ENCODE measurements at regions not wholly inside any gene's neighbourhood (a gene's known extent, or its start where the extent isn't known, plus 50 kb on each side); places are given as distances from the start of the nearest gene placed in this dataset.
A peak's percentile ranks its signal among the peaks of the same experiment; 100 is the strongest.
"Not testable (repeated sequence)": the region's sequence is repeated elsewhere in the genome, so short reads cannot be mapped to it uniquely, and the experiment has no call there.

DNA sequence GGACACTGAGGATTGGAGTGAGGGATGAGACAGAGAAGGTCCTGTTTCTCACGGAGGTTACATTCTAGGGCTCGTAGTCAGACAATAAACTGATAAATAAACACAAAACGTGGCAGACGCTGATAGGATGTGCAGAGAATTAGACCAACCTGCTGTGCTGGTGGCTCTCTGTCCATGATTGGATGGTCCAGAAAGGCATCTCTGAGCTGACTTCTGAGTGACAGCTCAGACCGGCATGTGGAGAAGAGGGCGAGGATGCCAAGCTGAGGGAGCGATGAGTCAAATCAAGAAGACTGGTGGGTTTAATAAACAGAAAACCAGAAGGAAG lies 132.3 kb upstream of the TAF11L2 start:
- DNase-seq (ENCODE audit: low read depth): peak; percentile 96

- DNase-seq (ENCODE audit: low read depth): no peak
Observed at GRCh38 chr5:17367256-17367840, 130.7 kb upstream of the TAF11L2 start.

DNA sequence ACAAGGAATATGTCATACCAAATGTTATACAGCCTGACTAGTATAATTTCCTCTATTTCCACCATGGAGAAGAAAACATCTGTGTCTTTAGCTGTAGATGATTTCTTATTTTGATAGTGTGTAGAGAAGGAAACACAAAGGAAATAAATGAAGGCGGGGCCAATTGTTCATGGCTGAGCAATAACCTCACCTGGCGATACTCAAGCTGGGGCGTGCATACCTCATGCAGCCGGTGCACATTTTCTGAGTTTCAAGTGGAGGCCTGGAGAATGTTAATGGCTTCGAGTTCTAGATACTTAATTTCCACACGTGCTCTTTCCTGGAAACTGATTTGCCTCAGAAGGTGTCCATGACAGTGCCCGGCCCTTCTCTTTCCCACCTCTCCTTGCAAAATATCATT lies 127.4 kb upstream of the TAF11L2 start:
- no peak for DNase-seq (ENCODE audit: low read depth)

DNA sequence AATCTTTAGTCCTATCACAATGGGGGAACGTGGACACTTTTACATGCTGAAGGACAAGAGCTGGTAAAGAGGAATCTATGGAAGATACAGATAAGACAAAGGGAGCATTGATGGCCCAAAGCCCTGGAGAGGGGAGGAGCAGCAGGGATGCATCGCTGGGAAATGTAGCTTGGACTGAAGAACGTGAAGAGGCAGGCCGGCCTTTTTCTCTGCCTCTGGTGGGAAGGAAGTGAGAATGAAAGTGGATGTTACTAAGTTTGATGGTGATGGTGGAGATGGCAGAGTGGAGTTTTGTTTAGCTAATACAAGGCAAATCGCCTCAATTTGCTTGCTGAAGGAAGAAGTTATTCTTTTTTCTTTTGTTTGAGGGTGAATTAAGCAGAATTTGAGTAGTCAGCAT lies 124.6 kb upstream of the TAF11L2 start:
- no peak for DNase-seq (ENCODE audit: low read depth)

DNA sequence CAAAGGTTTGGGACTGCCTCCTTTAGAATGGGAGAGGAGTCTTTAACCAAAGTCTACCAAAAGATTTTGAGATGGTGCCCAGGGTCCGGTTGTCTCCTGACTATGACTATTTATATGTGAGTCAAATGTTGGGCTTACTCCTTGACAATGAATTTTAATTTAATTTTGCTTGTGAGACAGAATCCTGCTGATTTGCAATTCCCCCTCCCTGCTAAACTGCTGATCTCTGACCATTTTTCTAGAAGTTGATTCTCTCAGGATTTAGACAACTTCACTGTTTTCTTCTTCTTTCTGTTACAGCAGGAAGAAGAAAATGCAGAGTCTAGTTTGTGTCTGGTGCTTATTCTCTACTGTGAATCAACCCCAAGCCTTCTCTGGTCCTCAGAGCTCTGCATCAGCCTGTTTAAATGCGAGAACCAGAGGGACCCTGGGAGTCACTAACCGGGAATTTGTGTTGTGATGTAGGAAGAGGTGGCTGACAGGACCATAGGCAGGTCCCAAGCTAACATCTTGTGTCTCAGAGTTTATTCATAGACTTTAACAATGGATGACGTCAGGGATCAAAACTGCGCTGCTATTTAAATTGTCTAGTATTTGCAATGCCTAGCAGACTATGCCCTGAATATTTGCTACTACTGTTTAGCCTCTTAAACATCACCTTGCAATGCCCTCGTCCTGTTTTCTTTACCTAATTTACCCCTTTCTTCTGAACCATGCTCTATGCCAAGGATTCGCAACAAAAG lies 124.0 kb upstream of the TAF11L2 start:
- DNase-seq (ENCODE audit: low read depth): no peak

- peak; percentile 72 for DNase-seq (ENCODE audit: low read depth)
Observed at GRCh38 chr5:17374973-17375742, 122.9 kb upstream of the TAF11L2 start.

DNA sequence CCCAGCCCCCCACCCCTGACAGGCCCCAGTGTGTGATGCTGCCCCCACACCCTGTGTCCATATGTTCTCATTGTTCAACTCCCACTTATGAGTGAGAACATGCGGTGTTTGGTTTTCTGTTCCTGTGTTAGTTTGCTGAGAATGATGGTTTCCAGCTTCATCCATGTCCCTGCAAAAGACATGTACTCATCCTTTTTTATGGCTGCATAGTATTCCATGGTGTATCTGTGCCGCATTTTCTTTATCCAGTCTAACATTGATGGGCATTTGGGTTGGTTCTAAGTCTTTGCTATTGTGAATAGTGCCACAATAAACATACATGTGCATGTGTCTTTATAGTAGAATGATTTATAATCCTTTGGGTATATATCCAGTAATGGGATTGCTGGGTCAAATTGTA lies 122.1 kb upstream of the TAF11L2 start:
- DNase-seq (ENCODE audit: low read depth): not testable (repeated sequence)

DNA sequence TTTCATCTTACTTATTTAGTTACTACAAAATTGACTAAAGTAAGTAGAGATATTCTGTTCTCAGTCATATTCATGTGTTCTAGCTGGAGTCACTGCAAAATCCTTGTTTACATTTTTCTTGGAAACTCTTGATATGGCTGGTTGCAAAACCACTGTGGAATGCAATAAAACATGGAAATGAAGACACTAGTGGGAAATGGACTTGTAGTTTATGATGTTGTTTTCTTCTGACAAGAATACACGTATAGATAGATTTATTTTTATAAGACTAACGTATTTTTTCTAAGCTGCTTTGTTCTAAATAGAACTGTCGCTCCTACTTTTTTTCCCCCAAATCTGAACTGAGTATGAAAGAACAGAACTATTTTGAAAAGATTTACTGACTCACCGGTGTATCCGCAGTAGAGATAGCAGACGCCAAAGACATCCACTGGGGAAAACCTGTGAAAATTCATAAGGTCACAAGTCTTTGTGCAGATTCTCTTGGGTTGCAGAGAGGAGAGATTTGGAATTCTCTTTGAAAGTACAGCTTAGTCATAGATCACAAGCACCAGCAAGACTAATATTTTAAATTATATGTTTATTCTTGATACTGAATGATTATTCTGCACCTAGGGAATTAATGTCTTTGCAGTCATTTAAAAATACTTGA lies 119.6 kb upstream of the TAF11L2 start:
- peak; percentile 90 for DNase-seq (ENCODE audit: low read depth)

- DNase-seq (ENCODE audit: low read depth): no peak
Observed at GRCh38 chr5:17379100-17379951, 118.7 kb upstream of the TAF11L2 start.

GRCh38 chr5:17381932-17382331 lies 116.1 kb upstream of the TAF11L2 start:
- DNase-seq (ENCODE audit: low read depth): no peak

DNA sequence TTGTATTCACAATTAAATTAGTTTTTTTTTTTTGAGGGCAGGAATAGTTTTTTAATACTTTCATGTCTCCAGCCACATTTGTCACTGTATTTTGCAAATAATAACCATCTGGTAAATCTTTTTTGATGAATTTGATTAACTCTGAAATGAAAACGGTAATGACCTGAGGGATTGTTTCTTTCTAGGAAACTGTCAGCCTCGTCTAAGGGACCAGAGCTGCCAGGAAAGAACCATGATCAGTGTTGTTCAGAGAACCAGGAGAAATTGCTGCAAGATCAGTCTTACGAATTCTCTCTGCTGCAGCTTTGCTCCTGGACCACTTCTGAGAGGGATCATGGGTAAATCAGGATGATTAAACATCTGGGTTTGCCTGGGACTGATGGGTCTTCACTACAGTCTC lies 114.5 kb upstream of the TAF11L2 start:
- DNase-seq (ENCODE audit: low read depth): no peak

DNA sequence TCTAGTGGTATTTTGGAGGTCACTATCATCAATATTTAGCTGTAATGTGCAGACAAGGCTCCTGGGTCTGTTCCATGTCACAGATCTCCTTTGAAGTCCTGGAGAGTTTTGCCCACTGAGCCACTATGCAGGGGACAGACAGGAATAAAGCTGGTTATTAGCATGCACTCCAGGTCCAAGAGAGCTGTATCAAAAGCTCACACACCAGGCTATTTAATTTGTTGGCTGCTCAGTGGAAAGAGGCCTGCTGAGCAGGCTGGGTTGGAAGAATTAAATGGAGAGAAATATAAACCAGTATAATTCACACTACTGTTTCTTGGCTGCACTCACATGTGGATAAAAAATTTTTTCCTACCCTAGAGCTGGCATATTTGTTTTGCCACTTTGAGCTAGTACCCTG lies 113.8 kb upstream of the TAF11L2 start:
- no peak for DNase-seq (ENCODE audit: low read depth)

DNA sequence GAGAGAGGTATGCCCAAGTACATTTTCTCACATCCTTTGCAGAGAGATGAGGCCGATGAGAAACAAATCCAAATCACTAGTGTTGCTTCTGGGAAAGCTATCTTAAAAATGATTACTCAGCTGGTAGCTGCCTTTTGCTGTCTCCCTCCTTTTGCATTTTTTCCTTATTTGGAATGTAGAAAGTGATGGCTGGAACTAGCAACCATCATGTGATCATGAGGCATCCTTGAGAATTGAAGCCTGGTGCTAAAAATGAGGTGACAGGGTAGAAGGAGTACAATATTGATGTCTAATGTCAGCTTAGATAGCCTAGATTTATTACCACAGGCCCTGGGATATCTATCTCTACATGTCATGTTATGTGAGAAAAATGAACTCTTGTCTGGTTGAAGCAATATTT lies 109.3 kb upstream of the TAF11L2 start:
- no peak for DNase-seq (ENCODE audit: low read depth)

DNA sequence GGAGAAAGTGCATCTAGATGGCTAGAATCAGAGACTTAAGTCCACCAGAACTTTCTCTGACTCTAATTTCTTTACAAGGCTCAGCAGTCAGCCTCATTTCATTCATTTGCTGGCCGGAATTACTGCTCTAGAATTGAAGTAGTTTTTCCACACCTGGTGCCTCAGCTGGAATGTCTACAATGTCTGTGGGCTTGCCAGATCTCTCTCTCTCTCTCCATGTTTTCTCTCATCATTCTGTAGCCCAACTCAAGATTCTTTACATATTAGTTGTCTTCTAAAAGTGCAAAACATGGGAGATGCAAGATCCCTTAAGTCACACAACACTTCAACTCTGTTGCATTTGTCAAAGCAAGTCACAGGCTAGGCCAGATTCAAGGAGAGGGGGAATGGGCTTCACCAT lies 103.9 kb upstream of the TAF11L2 start:
- no peak for DNase-seq (ENCODE audit: low read depth)

GRCh38 chr5:17395106-17395880 lies 102.7 kb upstream of the TAF11L2 start:
- DNase-seq (ENCODE audit: low read depth): no peak

- DNase-seq (ENCODE audit: low read depth): no peak
Observed at GRCh38 chr5:17396247-17396646, 101.8 kb upstream of the TAF11L2 start.

GRCh38 chr5:17398431-17398830 lies 99.6 kb upstream of the TAF11L2 start:
- peak; percentile 93 for DNase-seq (ENCODE audit: low read depth)

DNA sequence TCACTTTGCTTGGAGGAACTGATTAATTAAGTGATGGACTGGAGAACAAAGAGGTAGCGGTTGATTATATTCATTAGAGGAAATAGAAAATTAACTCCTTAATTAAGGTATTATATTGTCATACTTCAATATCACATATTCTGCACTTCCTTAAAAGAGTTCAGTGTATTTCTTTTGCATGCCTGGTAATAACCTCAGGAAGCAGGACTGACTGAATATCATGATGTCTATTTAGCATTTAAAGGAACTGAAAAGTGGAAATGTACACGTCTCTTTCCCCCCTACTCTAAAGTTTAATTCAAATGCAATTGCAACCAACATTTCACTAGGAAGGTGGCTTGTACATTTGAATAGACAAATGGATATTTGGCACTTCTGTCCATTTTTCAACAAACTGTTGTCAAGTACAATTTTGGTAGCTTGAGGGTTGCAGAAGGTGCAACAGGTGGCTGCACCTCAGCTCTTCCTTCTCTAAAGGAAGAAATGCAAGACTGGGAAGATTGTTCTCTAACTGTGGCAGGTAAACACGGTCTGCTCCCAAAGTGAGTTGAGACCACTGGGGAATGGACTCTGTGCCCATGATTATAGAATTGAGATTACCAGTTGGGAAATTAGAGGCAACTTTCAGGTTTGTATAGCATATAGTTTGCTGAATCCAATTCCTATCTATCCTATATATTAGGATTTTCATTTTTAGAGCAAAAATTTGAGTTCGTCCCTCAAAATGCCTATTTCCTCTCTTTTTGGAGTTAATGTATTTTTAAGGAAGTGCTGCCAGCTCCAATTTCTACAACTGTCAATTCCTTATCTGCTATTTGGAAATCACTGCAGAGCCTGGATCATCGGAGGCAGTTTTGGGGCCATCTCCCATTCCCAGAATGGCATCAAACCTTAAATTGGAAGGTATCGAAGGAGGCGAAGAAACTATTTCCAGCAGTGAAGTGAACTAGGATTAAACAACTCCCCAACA lies 98.9 kb upstream of the TAF11L2 start:
- no peak for DNase-seq (ENCODE audit: low read depth)

- no peak for DNase-seq (ENCODE audit: low read depth)
Observed at GRCh38 chr5:17399931-17400330, 98.1 kb upstream of the TAF11L2 start.
